GM12891 (cell line): ENCODE measurements at regions not wholly inside any gene's neighbourhood (a gene's known extent, or its start where the extent isn't known, plus 50 kb on each side); places are given as distances from the start of the nearest gene placed in this dataset.
"Not testable (repeated sequence)": the region's sequence is repeated elsewhere in the genome, so short reads cannot be mapped to it uniquely, and the experiment has no call there.

Experiments used
- DNase-seq: peaks from one replicate; pipeline ENCODE4 v3.0.0; 2011; ENCODE audit warnings: low spot score; ENCODE audit not compliant: insufficient read length
- FAIRE-seq: peaks from 2 replicates; lab custom pipeline; 2011; peaks lifted over from hg19 to GRCh38; lab: Jason Lieb, UNC
- PAX5 ChIP-seq: IDR thresholded peaks from 2 replicates; pipeline ENCODE4 v1.6.1; 2011; ENCODE audit warnings: low read length, moderate library complexity, mild to moderate bottlenecking; ENCODE audit not compliant: insufficient read depth, severe bottlenecking
- POLR2A ChIP-seq: IDR thresholded peaks from 2 replicates; pipeline ENCODE4 v1.6.1; 2011; ENCODE audit warnings: low read depth, low read length, control low read depth
- POLR2AphosphoS5 ChIP-seq: IDR thresholded peaks from 2 replicates; pipeline ENCODE4 v1.6.1; 2011; ENCODE audit warnings: low read depth, low read length, control low read depth
- POU2F2 ChIP-seq: IDR thresholded peaks from 2 replicates; pipeline ENCODE4 v1.6.1; 2011; ENCODE audit warnings: low read depth, mild to moderate bottlenecking, control low read depth, low read length, moderate library complexity
- SPI1 ChIP-seq: IDR thresholded peaks from 2 replicates; pipeline ENCODE4 v1.6.1; 2011; ENCODE audit warnings: low read depth, low read length, control low read depth
- TAF1 ChIP-seq: IDR thresholded peaks from 2 replicates; pipeline ENCODE4 v1.6.1; 2011; ENCODE audit warnings: low read depth, low read length, control low read depth

GRCh38 chr11:37277896-37278465, 679.9 kb upstream of the RAG2 start:
- DNase-seq = no peak
- no peak for TF ChIP-seq POLR2A
- no peak for TF ChIP-seq POU2F2
- TF ChIP-seq PAX5 = no peak
- no peak for TF ChIP-seq POLR2AphosphoS5
- no peak for TF ChIP-seq TAF1
- TF ChIP-seq SPI1 = no peak
- no peak for FAIRE-seq

- DNase-seq (no peak), FAIRE-seq (no peak)
- TF ChIP-seq POU2F2 (no peak), SPI1 (no peak), POLR2AphosphoS5 (no peak), PAX5 (no peak), TAF1 (no peak), POLR2A (no peak)
These were observed 666.7 kb upstream of the RAG2 start for GRCh38 chr11:37264783-37265182.

GRCh38 chr11:37264060-37264459, 666.0 kb upstream of the RAG2 start:
- DNase-seq = no peak
- no peak for FAIRE-seq
- no peak for TF ChIP-seq SPI1
- TF ChIP-seq POLR2AphosphoS5 = no peak
- no peak for TF ChIP-seq POU2F2
- TF ChIP-seq PAX5 = no peak
- TF ChIP-seq TAF1 = no peak
- no peak for TF ChIP-seq POLR2A

GRCh38 chr11:37263467-37263866, 665.4 kb upstream of the RAG2 start:
- not testable (repeated sequence) for DNase-seq, FAIRE-seq

- FAIRE-seq (no peak), DNase-seq (no peak)
- TF ChIP-seq POLR2A (no peak), POU2F2 (no peak), SPI1 (no peak), TAF1 (no peak), PAX5 (no peak), POLR2AphosphoS5 (no peak)
These were observed 661.7 kb upstream of the RAG2 start for GRCh38 chr11:37259734-37260133.

GRCh38 chr11:37248145-37248544, 650.1 kb upstream of the RAG2 start:
- no peak for DNase-seq
- no peak for FAIRE-seq
- TF ChIP-seq SPI1 (no peak), POLR2AphosphoS5 (no peak), POU2F2 (no peak), PAX5 (no peak), TAF1 (no peak), POLR2A (no peak)

- not testable (repeated sequence) for FAIRE-seq
These were observed 648.1 kb upstream of the RAG2 start for GRCh38 chr11:37246092-37246491.

GRCh38 chr11:37230865-37231264, 632.8 kb upstream of the RAG2 start:
- DNase-seq (no peak), FAIRE-seq (no peak)
- TF ChIP-seq POLR2A (no peak), TAF1 (no peak), PAX5 (no peak), SPI1 (no peak), POLR2AphosphoS5 (no peak), POU2F2 (no peak)

More at GRCh38 chr11:37246092-37246491, 648.1 kb upstream of the RAG2 start:
- not testable (repeated sequence) for DNase-seq

GRCh38 chr11:37223962-37224361, 625.9 kb upstream of the RAG2 start:
- TF ChIP-seq POLR2A = no peak
- no peak for TF ChIP-seq PAX5
- TF ChIP-seq POLR2AphosphoS5 = no peak
- TF ChIP-seq POU2F2 = no peak
- TF ChIP-seq SPI1 = no peak
- no peak for TF ChIP-seq TAF1
- DNase-seq = no peak
- no peak for FAIRE-seq

GRCh38 chr11:37203006-37203405, 605.0 kb upstream of the RAG2 start:
- FAIRE-seq (no peak), DNase-seq (no peak)
- no peak for TF ChIP-seq SPI1
- TF ChIP-seq PAX5 = no peak
- no peak for TF ChIP-seq TAF1
- TF ChIP-seq POU2F2 = no peak
- no peak for TF ChIP-seq POLR2A
